ENCODE measurements at regions not wholly inside any gene's neighbourhood (a gene's known extent, or its start where the extent isn't known, plus 50 kb on each side); places are given as distances from the start of the nearest gene placed in this dataset.
"Not testable (repeated sequence)": the region's sequence is repeated elsewhere in the genome, so short reads cannot be mapped to it uniquely, and the experiment has no call there.

DNA sequence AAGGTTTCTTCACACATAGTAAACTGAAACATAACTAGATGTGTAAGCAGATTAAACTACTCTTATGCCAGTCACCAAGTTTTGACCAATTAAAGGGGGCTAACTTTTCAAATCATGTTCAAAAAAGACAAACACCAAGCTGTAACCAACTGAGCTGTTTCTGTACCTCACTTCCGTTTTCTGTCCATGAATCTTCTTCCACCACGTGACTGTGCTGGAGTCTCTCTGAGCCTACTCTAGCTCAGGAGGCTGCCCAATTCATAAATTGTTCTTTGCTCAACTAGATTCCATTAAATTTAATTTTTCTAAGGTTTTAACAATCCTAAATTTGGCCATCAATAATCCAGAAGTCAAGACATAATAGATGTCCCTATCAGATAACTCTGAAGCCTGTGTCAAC is 229.4 kb downstream of the FNDC1 start:
- DNase-seq (ENCODE audit: low spot score), result no peak
- no peak overlapping the region for H3K4me3 ChIP-seq
- TF ChIP-seq, protein P1, sequence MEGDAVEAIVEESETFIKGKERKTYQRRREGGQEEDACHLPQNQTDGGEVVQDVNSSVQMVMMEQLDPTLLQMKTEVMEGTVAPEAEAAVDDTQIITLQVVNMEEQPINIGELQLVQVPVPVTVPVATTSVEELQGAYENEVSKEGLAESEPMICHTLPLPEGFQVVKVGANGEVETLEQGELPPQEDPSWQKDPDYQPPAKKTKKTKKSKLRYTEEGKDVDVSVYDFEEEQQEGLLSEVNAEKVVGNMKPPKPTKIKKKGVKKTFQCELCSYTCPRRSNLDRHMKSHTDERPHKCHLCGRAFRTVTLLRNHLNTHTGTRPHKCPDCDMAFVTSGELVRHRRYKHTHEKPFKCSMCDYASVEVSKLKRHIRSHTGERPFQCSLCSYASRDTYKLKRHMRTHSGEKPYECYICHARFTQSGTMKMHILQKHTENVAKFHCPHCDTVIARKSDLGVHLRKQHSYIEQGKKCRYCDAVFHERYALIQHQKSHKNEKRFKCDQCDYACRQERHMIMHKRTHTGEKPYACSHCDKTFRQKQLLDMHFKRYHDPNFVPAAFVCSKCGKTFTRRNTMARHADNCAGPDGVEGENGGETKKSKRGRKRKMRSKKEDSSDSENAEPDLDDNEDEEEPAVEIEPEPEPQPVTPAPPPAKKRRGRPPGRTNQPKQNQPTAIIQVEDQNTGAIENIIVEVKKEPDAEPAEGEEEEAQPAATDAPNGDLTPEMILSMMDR (IDR thresholded peaks at IDR 0.05), result no peak
- no peaks in the 10 kb centered on the region for H3K36me3 ChIP-seq
- no peaks in the 10 kb centered on the region for H3K9me3 ChIP-seq
- H3K27me3 ChIP-seq, result no peaks in the 10 kb centered on the region
- no peak overlapping the region for H3K27ac ChIP-seq
- no peaks in the 10 kb centered on the region for H3K4me1 ChIP-seq

DNA sequence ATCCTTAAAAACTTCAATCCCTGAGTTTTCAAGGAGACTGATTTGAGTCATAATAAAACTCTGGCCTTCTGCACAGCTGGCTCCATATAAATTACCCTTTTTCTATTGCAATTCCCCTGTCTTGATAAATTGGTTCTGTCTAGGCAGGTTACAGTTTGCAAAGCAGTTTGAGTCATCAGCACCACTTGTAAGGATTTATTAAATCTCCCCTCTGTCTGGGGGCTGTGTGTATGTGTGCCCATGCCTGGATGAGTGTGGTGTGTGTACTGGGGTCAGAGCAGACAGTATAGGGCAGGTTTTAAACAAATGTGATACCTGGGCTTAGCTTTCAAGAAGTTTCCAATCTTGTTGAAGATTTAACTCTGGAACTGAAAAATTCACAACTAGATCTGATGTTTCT is 228.6 kb downstream of the FNDC1 start:
- no peak overlapping the region for H3K4me3 ChIP-seq
- no peaks in the 10 kb centered on the region for H3K27me3 ChIP-seq
- no peaks in the 10 kb centered on the region for H3K4me1 ChIP-seq
- no peak overlapping the region for H3K27ac ChIP-seq
- DNase-seq (ENCODE audit: low spot score), result no peak
- H3K9me3 ChIP-seq, result no peaks in the 10 kb centered on the region
- H3K36me3 ChIP-seq, result no peaks in the 10 kb centered on the region
- TF ChIP-seq, protein P1 (IDR thresholded peaks at IDR 0.05), result no peak

DNA sequence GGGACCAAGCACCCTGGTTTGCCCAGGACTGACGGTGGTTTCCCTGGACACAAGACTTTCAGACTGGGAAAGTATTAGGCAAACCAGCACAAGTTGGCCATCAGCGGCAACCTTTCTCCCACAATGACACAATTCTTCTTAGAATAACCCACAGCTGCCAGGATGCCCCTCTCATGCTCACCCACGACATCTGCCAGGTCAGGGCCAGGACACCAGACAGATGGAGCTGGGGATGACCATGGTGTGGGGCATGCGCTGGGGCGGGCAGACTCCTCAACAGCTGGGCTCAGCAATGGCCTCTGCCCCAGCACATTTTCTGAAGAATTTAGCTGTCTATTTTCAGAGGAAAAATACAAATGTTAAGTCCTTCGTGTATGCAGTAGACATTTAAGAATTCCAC is 226.4 kb downstream of the FNDC1 start:
- Histone ChIP-seq H3K27me3 (no peaks in the 10 kb centered on the region), H3K4me1 (no peaks in the 10 kb centered on the region), H3K4me3 (no peak overlapping the region), H3K27ac (no peak overlapping the region), H3K9me3 (no peaks in the 10 kb centered on the region), H3K36me3 (no peaks in the 10 kb centered on the region)
- TF ChIP-seq, protein P1 (IDR thresholded peaks at IDR 0.05), result no peak
- DNase-seq (ENCODE audit: low spot score), result no peak

DNA sequence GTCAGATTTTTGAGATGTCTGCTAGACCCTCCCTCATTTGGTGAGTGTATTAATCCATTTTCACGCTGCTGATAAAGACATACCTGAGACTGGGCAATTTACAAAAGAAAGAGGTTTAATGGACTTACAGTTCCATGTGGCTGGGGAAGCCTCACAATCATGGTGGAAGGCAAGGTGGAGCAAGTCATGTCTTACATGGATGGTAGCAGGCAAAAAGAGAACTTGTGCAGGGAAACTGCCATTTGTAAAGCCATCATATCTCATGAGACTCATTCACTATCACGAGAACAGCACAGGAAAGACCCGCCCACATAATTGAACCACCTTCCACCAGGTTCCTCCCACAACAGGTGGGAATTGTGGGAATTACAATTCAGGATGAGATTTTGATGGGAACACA is 223.5 kb downstream of the FNDC1 start:
- not testable (repeated sequence) for H3K27me3 ChIP-seq; H3K36me3 ChIP-seq; H3K4me3 ChIP-seq; H3K27ac ChIP-seq; DNase-seq (ENCODE audit: low spot score); H3K4me1 ChIP-seq; H3K9me3 ChIP-seq

DNA sequence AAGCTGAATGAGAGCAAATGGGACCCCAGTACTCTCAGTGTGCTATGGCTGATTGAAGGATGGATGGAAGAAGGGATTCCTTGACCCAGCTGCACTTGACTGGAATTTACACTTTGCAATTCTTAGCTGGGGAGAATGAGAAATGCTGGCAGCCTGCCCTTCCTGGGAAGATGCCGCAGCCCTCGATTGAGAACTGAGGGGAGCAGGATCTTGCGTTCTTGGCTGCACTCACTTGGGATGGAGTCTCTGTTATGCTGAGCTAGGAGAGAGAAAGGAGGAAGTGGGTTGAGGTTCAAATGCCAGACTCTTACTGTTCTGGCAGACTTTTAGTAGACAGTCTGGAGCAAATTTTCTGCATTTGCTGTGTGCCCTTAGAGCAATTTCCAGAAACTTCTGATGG is 221.2 kb downstream of the FNDC1 start:
- H3K27me3 ChIP-seq, result no peaks in the 10 kb centered on the region
- H3K36me3 ChIP-seq, result no peaks in the 10 kb centered on the region
- no peaks in the 10 kb centered on the region for H3K9me3 ChIP-seq
- DNase-seq (ENCODE audit: low spot score), result no peak
- no peak overlapping the region for H3K4me3 ChIP-seq
- TF ChIP-seq, protein P1 (IDR thresholded peaks at IDR 0.05), result no peak
- H3K27ac ChIP-seq, result no peak overlapping the region
- no peaks in the 10 kb centered on the region for H3K4me1 ChIP-seq

DNA sequence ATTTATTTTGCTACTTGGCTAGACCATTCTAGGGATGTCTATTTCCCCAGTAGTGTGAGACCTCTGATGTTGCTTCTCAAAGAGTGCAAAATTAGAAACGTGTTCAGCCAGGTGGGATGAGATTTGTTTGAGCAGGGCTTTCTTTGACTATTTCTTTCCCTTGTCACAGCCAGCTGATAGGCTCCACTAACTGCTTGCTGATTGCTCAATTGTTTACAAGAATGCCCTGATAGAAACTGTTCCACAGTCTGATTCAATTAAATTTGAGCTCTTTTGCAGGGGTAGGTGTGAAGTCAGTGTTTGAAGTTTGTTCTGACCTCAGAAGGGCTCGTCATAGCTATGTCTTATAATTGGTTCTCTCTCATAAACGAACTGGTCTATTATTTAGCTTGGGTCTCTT is 220.5 kb downstream of the FNDC1 start:
- Histone ChIP-seq H3K4me1 (no peaks in the 10 kb centered on the region), H3K27ac (no peak overlapping the region), H3K36me3 (no peaks in the 10 kb centered on the region), H3K4me3 (no peak overlapping the region), H3K9me3 (no peaks in the 10 kb centered on the region), H3K27me3 (no peaks in the 10 kb centered on the region)
- TF ChIP-seq, protein P1 (IDR thresholded peaks at IDR 0.05), result no peak
- DNase-seq (ENCODE audit: low spot score), result no peak

Measured in right atrium auricular region (tissue), 2 donors.